SIG-M5 (cell line): ENCODE measurements at regions not wholly inside any gene's neighbourhood (a gene's known extent, or its start where the extent isn't known, plus 50 kb on each side); places are given as distances from the start of the nearest gene placed in this dataset.
"Not testable (repeated sequence)": the region's sequence is repeated elsewhere in the genome, so short reads cannot be mapped to it uniquely, and the experiment has no call there.

Experiments
- DNase-seq: peaks from one replicate; lab custom pipeline; 2025; lab: John Stamatoyannopoulos, UW

GRCh38 chr9:129316281-129317030 lies 138.4 kb upstream of the IER5L start:
- DNase-seq = no peak

GRCh38 chr9:129313331-129313955 lies 135.4 kb upstream of the IER5L start:
- no peak for DNase-seq

GRCh38 chr9:129312251-129313122 lies 134.4 kb upstream of the IER5L start:
- no peak for DNase-seq

- no peak for DNase-seq
Observed at GRCh38 chr9:129311643-129312042, 133.6 kb upstream of the IER5L start.

- DNase-seq = no peak
Observed at GRCh38 chr9:129310666-129311350, 132.7 kb upstream of the IER5L start.

- DNase-seq = no peak
Observed at GRCh38 chr9:129309906-129310305, 131.8 kb upstream of the IER5L start.

GRCh38 chr9:129309041-129309430 lies 131.0 kb upstream of the IER5L start:
- no peak for DNase-seq

- no peak for DNase-seq
Observed at GRCh38 chr9:129307227-129307970, 129.3 kb upstream of the IER5L start.

GRCh38 chr9:129306318-129306973 lies 128.4 kb upstream of the IER5L start:
- DNase-seq = no peak

GRCh38 chr9:129305246-129305645 lies 127.2 kb upstream of the IER5L start:
- DNase-seq = no peak

GRCh38 chr9:129301941-129302340 lies 123.9 kb upstream of the IER5L start:
- no peak for DNase-seq

GRCh38 chr9:129296195-129296594 lies 118.1 kb upstream of the IER5L start:
- DNase-seq = not testable (repeated sequence)

GRCh38 chr9:129291041-129291501 lies 113.0 kb upstream of the IER5L start:
- no peak for DNase-seq

- no peak for DNase-seq
Observed at GRCh38 chr9:129290606-129291005, 112.5 kb upstream of the IER5L start.

- no peak for DNase-seq
Observed at GRCh38 chr9:129289883-129290282, 111.8 kb upstream of the IER5L start.

GRCh38 chr9:129289131-129289731 lies 111.2 kb upstream of the IER5L start:
- DNase-seq = no peak

- DNase-seq = no peak
Observed at GRCh38 chr9:129287619-129288305, 109.7 kb upstream of the IER5L start.

GRCh38 chr9:129285979-129286772 lies 108.1 kb upstream of the IER5L start:
- DNase-seq = no peak

GRCh38 chr9:129285382-129285781 lies 107.3 kb upstream of the IER5L start:
- no peak for DNase-seq
